HUES48 (cell line): ENCODE measurements at regions not wholly inside any gene's neighbourhood (a gene's known extent, or its start where the extent isn't known, plus 50 kb on each side); places are given as distances from the start of the nearest gene placed in this dataset.

Source experiments
- H3K27ac ChIP-seq: one replicate; pipeline ENCODE4 v1.7.0; 2013; ENCODE audit warnings: low read depth, low read length, inconsistent platforms
- H3K27me3 ChIP-seq: 2 replicates; pipeline ENCODE4 v1.6.1; 2013; ENCODE audit warnings: mild to moderate bottlenecking, low read length; ENCODE audit not compliant: control insufficient read depth, insufficient read depth
- H3K36me3 ChIP-seq: 2 replicates; pipeline ENCODE4 v1.6.1; 2013; ENCODE audit warnings: low read length; ENCODE audit not compliant: control insufficient read depth, insufficient read depth
- H3K4me1 ChIP-seq: 2 replicates; pipeline ENCODE4 v1.6.1; 2013; ENCODE audit warnings: mild to moderate bottlenecking, low read length; ENCODE audit not compliant: control insufficient read depth, insufficient read depth
- H3K4me3 ChIP-seq: 2 replicates; pipeline ENCODE4 v1.5.1; 2013; ENCODE audit warnings: mild to moderate bottlenecking, low read depth, low read length
- H3K9ac ChIP-seq: 2 replicates; pipeline ENCODE4 v1.6.1; 2013; ENCODE audit warnings: mild to moderate bottlenecking, low read depth, low read length, moderate library complexity
- H3K9me3 ChIP-seq: 2 replicates; pipeline ENCODE4 v1.6.1; 2013; ENCODE audit warnings: low read length; ENCODE audit not compliant: control insufficient read depth, insufficient read depth

DNA sequence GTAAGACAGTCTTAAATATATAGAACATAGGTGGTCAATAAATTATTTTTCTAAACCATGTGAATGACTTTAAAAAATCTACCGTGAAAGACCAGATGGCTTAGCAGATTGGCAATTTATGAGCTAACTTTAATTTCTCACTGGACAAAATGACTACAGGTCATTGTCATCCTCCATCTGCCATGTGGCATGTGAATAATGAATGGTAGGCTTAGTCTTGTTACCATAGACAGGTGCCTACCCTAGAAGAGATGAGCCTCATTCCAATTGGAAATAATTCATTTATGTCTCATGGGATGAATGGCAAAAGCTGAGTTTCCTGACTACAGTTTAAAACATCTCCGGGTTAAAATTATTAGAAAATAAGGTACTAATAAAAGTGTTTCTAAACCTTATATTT is 1043.3 kb downstream of the FAT4 start:
- Histone ChIP-seq H3K9ac (no peak overlapping the region), H3K9me3 (no peaks in the 10 kb centered on the region), H3K4me1 (peaks cover 20% of the 10 kb centered on the region), H3K36me3 (no peaks in the 10 kb centered on the region), H3K27ac (no peak overlapping the region), H3K27me3 (no peaks in the 10 kb centered on the region), H3K4me3 (no peak overlapping the region)

DNA sequence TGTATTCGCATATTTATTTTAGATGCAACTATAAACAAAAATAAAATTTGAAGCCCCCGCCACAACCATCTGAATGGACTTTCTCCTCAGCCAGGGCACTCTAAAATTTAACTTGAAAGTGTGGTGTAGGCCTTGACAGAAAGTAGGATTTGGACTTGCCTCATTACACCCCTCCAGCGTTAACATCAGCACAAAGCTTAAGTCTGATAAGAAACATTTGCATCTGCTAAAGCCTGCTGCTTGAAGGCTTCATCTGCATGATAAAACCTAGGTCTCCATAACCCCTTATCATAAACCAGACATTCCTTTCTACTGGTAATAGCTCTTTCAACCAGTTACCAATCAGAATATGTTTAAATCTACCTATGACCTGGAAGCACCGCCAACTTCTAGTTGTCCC is 1046.5 kb downstream of the FAT4 start:
- H3K9ac ChIP-seq, result no peak overlapping the region

DNA sequence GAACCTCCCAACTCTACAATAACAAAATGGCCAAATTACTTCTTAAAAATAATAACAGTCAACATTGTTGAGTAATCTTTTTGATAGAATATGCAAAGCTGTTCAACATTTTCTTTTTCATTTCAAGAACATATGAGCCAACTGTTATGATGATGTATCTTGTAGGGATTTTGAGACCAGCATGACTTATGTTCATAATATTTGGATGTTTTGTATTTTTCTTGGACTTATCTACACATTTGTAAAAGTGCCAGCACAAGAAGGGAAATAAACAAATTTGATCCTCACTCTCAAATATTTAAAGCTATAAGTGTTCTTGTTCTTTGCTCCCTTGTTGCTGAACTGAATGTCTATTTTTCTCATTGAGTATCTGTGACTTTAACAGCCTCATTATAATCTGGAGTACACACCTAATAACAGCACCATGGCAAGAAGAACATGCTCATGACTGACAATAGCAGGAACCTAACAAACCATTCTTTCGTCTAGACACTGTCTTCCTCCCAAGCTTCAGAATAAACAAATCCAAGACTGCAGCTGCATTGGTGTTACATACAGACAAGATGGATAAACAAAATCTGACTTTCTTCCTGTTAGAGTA is 1049.7 kb downstream of the FAT4 start:
- Histone ChIP-seq H3K4me3 (no peak overlapping the region), H3K27ac (no peak overlapping the region), H3K9me3 (no peaks in the 10 kb centered on the region), H3K27me3 (no peaks in the 10 kb centered on the region), H3K36me3 (no peaks in the 10 kb centered on the region), H3K9ac (no peak overlapping the region), H3K4me1 (peaks cover 21% of the 10 kb centered on the region)

More for the DNA sequence above, 1046.5 kb downstream of the FAT4 start:
- Histone ChIP-seq H3K9me3 (no peaks in the 10 kb centered on the region), H3K27ac (no peak overlapping the region), H3K36me3 (no peaks in the 10 kb centered on the region), H3K4me1 (peaks cover 18% of the 10 kb centered on the region), H3K4me3 (no peak overlapping the region), H3K27me3 (no peaks in the 10 kb centered on the region)

DNA sequence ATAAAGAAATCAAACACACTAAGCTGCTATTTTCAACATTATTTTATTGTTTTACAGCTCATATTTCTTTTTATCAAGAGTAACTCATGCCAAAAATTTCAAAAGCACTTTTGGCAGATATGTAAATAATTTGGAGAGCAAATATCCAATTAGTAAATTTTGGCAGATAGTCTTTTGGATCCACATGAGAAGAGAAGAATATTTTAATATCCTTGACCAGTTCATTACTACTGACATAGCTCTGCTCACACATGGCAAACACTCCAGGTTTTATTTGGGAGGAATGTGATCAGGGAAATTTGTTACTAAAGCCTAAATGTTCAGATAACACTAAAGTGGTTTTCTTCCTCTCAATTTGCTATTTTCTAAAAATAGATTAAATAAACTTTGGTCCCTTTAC is 1054.3 kb downstream of the FAT4 start:
- no peak overlapping the region for H3K4me3 ChIP-seq
- H3K36me3 ChIP-seq, result no peaks in the 10 kb centered on the region
- no peaks in the 10 kb centered on the region for H3K9me3 ChIP-seq
- no peak overlapping the region for H3K27ac ChIP-seq
- no peaks in the 10 kb centered on the region for H3K27me3 ChIP-seq
- no peak overlapping the region for H3K9ac ChIP-seq
- H3K4me1 ChIP-seq, result 0 out of 2 replicates have a peak, but pooled peaks cover 2% of the 10 kb centered on the region

DNA sequence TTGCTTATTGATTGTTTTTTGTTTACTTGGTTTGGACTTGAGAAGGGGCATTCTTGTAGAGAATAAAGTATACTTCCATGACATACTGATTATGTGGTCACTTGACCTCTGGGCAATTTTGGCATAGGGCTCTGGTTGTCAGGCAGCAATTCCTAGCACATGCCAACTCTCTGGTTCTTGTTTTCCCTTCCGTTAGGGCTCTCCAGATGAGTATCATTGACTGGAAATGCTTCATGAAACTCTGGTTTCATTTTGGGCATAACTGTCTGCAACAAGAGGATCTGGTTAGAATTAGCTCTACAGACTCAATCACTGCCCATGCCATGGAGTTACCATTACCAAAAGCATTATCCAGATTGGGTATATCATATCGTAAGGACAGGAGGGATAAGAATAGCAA is 1057.9 kb downstream of the FAT4 start:
- H3K4me1 ChIP-seq, result 0 out of 2 replicates have a peak, but pooled peaks cover 2% of the 10 kb centered on the region
- H3K27me3 ChIP-seq, result no peaks in the 10 kb centered on the region
- no peaks in the 10 kb centered on the region for H3K36me3 ChIP-seq
- H3K9ac ChIP-seq, result no peak overlapping the region
- H3K4me3 ChIP-seq, result no peak overlapping the region
- H3K27ac ChIP-seq, result no peak overlapping the region
- H3K9me3 ChIP-seq, result no peaks in the 10 kb centered on the region

DNA sequence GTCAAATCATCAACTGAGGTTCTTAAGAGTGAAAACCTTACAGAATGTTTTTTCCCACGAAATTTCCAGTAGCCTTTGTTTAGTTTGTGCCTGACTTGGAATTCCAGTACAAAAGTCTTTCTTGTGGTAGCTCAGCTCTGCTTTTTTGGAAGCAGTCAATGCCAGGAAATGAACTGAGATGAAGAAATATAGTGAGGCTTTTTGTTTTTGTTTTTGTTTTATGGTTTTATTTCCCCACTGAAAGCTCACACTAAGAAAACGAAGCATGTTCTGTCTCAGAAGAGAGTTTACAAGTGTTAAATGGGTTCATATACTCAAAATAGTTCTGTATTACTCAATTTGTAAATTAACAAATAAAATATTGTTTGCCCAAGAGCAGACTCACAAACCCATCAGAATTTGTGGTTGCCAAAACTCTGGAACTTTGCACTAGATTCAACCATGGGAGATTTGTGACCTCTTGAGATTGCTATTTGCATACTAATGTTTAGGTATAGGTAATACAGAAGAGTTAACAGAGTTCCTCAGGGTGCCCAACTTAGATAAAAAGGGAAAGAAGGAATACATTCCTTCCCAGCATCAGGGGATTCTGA is 1060.8 kb downstream of the FAT4 start:
- H3K36me3 ChIP-seq, result no peaks in the 10 kb centered on the region
- H3K9ac ChIP-seq, result no peak overlapping the region
- H3K4me1 ChIP-seq, result no peaks in the 10 kb centered on the region
- no peak overlapping the region for H3K27ac ChIP-seq
- H3K27me3 ChIP-seq, result no peaks in the 10 kb centered on the region
- no peak overlapping the region for H3K4me3 ChIP-seq
- no peaks in the 10 kb centered on the region for H3K9me3 ChIP-seq

DNA sequence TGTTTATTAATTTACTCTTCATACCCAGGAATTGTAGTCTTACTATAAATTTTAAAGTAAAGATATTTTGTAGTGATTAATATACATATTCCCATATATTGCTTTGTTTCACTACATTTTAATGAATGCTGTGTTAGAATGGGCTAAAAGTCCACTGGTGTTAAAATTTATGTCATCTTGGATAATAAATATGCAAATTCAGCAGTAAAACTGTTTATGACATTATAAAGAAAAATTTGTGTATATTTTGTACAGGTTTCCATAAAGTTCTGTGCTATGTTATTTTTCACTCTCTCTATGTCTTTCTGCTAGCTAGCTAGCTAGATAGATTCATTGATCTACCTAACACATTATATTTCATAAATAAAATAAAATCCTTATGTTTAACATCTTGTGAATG is 1071.2 kb downstream of the FAT4 start:
- no peak overlapping the region for H3K9ac ChIP-seq

DNA sequence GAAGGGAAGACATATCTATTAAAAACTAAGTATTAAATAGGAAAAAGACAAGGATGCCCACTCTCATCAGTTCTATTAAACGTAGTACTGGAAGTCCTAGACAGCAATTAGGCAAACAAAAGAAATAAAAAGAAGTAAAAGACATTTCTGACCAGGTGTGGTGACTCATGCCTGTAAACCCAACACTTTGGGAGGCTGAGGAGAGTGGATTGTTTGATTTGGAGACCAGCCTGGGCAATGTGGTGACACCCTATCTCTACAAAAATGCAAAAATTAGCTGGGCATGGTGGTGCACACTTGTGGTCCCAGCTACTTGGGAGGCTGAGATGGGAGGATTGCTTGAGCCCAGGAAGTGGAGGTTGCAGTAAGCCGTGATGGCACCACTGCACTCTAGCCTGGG is 1071.8 kb downstream of the FAT4 start:
- Histone ChIP-seq H3K27ac (no peak overlapping the region), H3K9me3 (no peaks in the 10 kb centered on the region), H3K4me1 (no peaks in the 10 kb centered on the region), H3K9ac (no peak overlapping the region), H3K4me3 (no peak overlapping the region), H3K27me3 (no peaks in the 10 kb centered on the region), H3K36me3 (no peaks in the 10 kb centered on the region)

More for the DNA sequence above, 1071.2 kb downstream of the FAT4 start:
- H3K36me3 ChIP-seq, result no peaks in the 10 kb centered on the region
- no peak overlapping the region for H3K4me3 ChIP-seq
- H3K27me3 ChIP-seq, result no peaks in the 10 kb centered on the region
- H3K4me1 ChIP-seq, result no peaks in the 10 kb centered on the region
- H3K27ac ChIP-seq, result no peak overlapping the region
- H3K9me3 ChIP-seq, result no peaks in the 10 kb centered on the region

DNA sequence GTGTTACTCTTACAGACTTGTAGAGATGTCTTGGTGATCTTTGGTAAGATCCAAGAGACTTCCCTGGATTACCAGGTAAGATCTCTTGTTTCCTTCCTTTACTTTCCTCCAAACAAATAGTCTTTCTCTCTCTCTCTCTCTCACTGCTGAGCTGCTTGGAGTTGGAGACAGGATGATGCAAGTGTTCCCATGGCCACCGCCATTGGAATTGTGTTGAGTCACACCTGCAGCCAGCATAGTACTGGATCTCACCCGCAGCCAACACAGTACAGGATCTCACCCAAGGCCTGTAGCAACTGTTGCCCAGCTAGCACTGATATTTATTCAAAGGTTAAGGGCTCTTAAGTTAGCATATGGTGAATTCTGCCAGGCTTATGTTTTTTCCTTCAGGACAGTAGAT is 1080.9 kb downstream of the FAT4 start:
- Histone ChIP-seq H3K27me3 (no peaks in the 10 kb centered on the region), H3K4me1 (peaks cover 13% of the 10 kb centered on the region; the same call in 1 of the 2 replicates), H3K4me3 (no peak overlapping the region), H3K9me3 (no peaks in the 10 kb centered on the region), H3K9ac (no peak overlapping the region), H3K27ac (no peak overlapping the region), H3K36me3 (no peaks in the 10 kb centered on the region)

DNA sequence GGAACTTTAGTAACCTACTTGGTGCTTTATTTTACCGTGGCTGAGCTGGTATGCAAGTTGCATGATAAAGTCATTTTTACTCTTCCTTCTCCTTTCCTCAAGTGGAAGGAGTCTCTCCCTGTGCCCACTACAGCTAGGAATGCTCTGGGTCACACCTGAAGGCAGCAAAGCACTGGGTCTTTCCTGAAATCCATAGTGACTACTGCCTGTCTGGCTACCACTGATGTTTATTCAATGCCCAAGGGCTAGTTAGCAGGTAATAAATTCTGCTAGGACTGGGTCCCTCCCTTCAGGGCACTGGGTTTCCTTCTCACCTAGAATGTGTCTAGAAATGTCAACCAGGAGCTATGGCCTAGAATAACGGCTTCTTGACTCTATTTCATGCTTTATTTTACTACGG is 1081.4 kb downstream of the FAT4 start:
- no peaks in the 10 kb centered on the region for H3K36me3 ChIP-seq
- H3K27ac ChIP-seq, result no peak overlapping the region
- H3K9ac ChIP-seq, result no peak overlapping the region
- no peak overlapping the region for H3K4me3 ChIP-seq
- peaks cover 13% of the 10 kb centered on the region; the same call in 1 of the 2 replicates for H3K4me1 ChIP-seq
- no peaks in the 10 kb centered on the region for H3K27me3 ChIP-seq
- H3K9me3 ChIP-seq, result no peaks in the 10 kb centered on the region

DNA sequence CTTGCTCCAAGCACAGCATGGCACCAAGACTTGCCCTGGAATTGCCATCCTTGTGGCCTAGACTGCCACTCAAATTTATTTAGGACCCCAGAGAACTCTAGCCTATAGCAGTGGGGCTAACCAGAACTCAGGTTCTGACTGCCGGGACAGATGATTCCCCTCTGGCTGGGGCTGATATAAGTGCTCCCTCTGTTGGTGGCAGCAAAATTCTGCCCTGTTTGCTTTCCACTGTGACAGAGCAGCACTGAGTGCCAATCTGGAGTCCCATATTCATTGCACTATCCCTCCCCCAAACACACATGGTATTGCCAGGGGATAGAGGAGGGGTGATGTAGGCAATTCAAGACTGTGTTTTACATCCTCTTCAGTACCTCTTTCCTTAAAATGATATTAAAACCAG is 1081.9 kb downstream of the FAT4 start:
- H3K4me3 ChIP-seq, result no peak overlapping the region
- no peak overlapping the region for H3K9ac ChIP-seq
- no peak overlapping the region for H3K27ac ChIP-seq
- peaks cover 13% of the 10 kb centered on the region; the same call in 1 of the 2 replicates for H3K4me1 ChIP-seq
- H3K36me3 ChIP-seq, result no peaks in the 10 kb centered on the region
- no peaks in the 10 kb centered on the region for H3K9me3 ChIP-seq
- no peaks in the 10 kb centered on the region for H3K27me3 ChIP-seq
